KMS-11 (cell line): ENCODE measurements at regions not wholly inside any gene's neighbourhood (a gene's known extent, or its start where the extent isn't known, plus 50 kb on each side); places are given as distances from the start of the nearest gene placed in this dataset.

Experiments used
- H2AFZ ChIP-seq: fragments of 200-600 bp; sonication (generic); 2 replicates; pipeline ENCODE4 v1.6.1; 2016; ENCODE audit warnings: antibody characterized with exemption, mixed run types, low read depth
- H3K27ac ChIP-seq: fragments of 200-600 bp; sonication (generic); 2 replicates; pipeline ENCODE4 v1.6.1; 2016; ENCODE audit warnings: mild to moderate bottlenecking, mixed run types
- H3K27me3 ChIP-seq: fragments of 200-600 bp; sonication (generic); 2 replicates; pipeline ENCODE4 v1.6.1; 2017; ENCODE audit warnings: mild to moderate bottlenecking, low read depth, mixed run types, moderate library complexity; ENCODE audit not compliant: insufficient read depth
- H3K36me3 ChIP-seq: fragments of 200-600 bp; sonication (generic); 2 replicates; pipeline ENCODE4 v1.6.1; 2017; ENCODE audit warnings: mild to moderate bottlenecking, mixed run types; ENCODE audit not compliant: insufficient read depth
- H3K4me1 ChIP-seq: fragments of 200-600 bp; sonication (generic); 2 replicates; pipeline ENCODE4 v1.6.1; 2016; ENCODE audit warnings: mild to moderate bottlenecking, low read depth, mixed run types; ENCODE audit not compliant: poor library complexity, severe bottlenecking
- H3K4me2 ChIP-seq: fragments of 200-600 bp; sonication (generic); 2 replicates; pipeline ENCODE4 v1.7.0; 2016; ENCODE audit warnings: mild to moderate bottlenecking, mixed run types
- H3K4me3 ChIP-seq: fragments of 200-600 bp; sonication (generic); IDR thresholded peaks from 2 replicates; pipeline ENCODE4 v1.6.1; 2017; ENCODE audit warnings: low read depth, low read length, mixed read lengths; ENCODE audit not compliant: insufficient read depth
- H3K79me2 ChIP-seq: fragments of 200-600 bp; sonication (generic); 2 replicates; pipeline ENCODE4 v1.6.1; 2016; ENCODE audit warnings: low read depth, mixed run types; ENCODE audit not compliant: insufficient read depth
- H3K9ac ChIP-seq: fragments of 200-600 bp; sonication (generic); 2 replicates; pipeline ENCODE4 v1.6.1; 2016; ENCODE audit warnings: mild to moderate bottlenecking, mixed run types
- H4K20me1 ChIP-seq: fragments of 200-600 bp; sonication (generic); 2 replicates; pipeline ENCODE4 v1.6.1; 2016; ENCODE audit warnings: mild to moderate bottlenecking, mixed run types; ENCODE audit not compliant: insufficient read depth
- TF ChIP-seq, protein P1 (sequence below): fragments of 200-600 bp; sonication (generic); conservative IDR thresholded peaks from 2 replicates; pipeline ENCODE4 v1.6.1; 2017; ENCODE audit warnings: low read depth, mild to moderate bottlenecking, antibody characterized with exemption, low read length, moderate library complexity, mixed read lengths

DNA sequence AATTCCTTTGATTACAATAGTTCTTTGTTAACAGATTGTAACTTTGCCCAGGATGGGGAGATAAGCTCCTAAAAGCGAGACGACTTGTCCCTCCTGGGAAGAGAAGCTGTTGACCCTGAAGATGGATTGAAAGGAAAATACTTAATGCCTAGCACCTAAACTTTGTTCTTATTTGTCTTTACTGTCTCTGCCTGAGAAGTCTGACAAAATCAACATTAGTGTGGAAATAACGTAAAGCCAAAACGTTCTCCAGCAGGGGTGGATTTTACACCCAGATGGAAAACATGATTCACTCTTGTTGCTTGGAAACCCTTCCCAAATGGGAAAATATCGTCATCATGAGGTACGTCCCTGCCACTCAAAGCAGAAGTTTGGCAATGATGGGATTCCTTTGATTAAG, 450.1 kb downstream of the SLC4A3 start:
- no peaks in the 10 kb centered on the region for H3K4me1 ChIP-seq
- no peaks in the 10 kb centered on the region for H4K20me1 ChIP-seq
- H3K36me3 ChIP-seq = no peaks in the 10 kb centered on the region
- no peaks in the 10 kb centered on the region for H3K79me2 ChIP-seq
- no peak overlapping the region for H3K27ac ChIP-seq
- no peak overlapping the region for H2AFZ ChIP-seq
- no peak overlapping the region for H3K4me2 ChIP-seq
- TF ChIP-seq, protein P1, sequence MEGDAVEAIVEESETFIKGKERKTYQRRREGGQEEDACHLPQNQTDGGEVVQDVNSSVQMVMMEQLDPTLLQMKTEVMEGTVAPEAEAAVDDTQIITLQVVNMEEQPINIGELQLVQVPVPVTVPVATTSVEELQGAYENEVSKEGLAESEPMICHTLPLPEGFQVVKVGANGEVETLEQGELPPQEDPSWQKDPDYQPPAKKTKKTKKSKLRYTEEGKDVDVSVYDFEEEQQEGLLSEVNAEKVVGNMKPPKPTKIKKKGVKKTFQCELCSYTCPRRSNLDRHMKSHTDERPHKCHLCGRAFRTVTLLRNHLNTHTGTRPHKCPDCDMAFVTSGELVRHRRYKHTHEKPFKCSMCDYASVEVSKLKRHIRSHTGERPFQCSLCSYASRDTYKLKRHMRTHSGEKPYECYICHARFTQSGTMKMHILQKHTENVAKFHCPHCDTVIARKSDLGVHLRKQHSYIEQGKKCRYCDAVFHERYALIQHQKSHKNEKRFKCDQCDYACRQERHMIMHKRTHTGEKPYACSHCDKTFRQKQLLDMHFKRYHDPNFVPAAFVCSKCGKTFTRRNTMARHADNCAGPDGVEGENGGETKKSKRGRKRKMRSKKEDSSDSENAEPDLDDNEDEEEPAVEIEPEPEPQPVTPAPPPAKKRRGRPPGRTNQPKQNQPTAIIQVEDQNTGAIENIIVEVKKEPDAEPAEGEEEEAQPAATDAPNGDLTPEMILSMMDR = no peak
- no peak overlapping the region for H3K4me3 ChIP-seq
- H3K9ac ChIP-seq = no peak overlapping the region
- no peaks in the 10 kb centered on the region for H3K27me3 ChIP-seq

DNA sequence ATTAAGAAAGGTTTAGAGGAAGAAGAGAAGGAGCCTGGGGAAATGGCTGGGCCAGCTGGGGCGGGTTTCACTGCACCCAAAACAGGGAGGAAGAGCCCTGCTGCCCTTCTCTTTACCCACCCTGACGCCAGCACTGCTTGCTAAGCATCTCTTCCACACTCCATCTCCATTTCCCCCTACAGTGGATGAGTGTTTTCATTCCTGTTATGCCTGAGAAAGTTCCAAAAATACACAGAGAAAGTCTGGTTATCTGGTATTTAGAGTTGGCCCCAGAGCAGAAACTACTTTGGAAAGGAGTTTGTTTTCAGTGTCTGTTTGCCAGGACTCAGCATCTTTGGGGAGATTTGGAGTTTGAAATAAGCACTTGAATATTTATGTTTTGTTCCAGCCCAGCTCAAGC, 451.0 kb downstream of the SLC4A3 start:
- Histone ChIP-seq H3K79me2 (no peaks in the 10 kb centered on the region), H3K27ac (no peak overlapping the region), H2AFZ (no peak overlapping the region), H3K4me3 (no peak overlapping the region), H3K27me3 (no peaks in the 10 kb centered on the region), H3K4me2 (no peak overlapping the region), H3K9ac (no peak overlapping the region), H3K4me1 (no peaks in the 10 kb centered on the region), H3K36me3 (no peaks in the 10 kb centered on the region), H4K20me1 (no peaks in the 10 kb centered on the region)
- TF ChIP-seq, protein P1 = no peak

DNA sequence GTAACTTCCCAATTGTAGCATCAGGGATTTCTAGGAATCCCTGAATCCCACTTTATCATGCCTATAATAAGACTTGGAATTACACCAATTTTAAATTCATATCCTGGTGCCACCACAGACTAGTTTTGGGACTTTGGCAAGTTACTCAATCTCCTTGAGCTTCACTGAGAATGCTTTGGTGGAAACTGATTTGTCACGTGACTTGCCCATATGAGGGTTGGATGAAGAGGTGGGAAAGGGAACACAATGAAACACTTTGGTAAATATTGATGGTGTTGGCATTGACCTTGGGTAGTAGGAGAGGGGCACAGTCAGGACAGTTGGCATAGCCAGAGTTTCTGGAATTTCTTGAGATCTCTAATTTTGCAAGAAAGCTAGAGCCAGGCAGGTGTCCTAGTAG, 452.2 kb downstream of the SLC4A3 start:
- H3K4me2 ChIP-seq = no peak overlapping the region
- no peak overlapping the region for H3K4me3 ChIP-seq
- no peak overlapping the region for H3K27ac ChIP-seq
- H3K4me1 ChIP-seq = no peaks in the 10 kb centered on the region
- TF ChIP-seq, protein P1 = no peak
- no peaks in the 10 kb centered on the region for H3K79me2 ChIP-seq
- no peak overlapping the region for H3K9ac ChIP-seq
- no peaks in the 10 kb centered on the region for H3K36me3 ChIP-seq
- H4K20me1 ChIP-seq = no peaks in the 10 kb centered on the region
- no peak overlapping the region for H2AFZ ChIP-seq
- H3K27me3 ChIP-seq = no peaks in the 10 kb centered on the region

DNA sequence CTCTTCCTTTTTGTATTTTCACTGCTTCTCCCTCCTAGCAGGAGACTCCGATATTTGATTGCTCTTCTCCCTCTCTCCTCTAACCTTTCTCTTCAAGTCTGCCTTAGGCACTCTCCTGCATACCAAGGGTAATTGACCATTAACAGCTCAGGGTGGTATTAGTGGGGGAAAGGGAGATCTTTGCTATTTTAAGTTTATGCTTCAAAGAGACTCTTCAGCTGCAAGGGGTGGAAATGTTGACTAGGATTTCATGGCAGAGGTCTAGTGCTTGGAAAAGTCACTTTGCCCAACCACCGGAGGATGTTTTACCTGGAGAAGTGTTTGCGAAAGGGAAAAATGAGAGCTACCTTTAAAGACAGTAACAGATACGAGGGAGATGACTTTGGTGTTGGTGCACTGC, 453.7 kb downstream of the SLC4A3 start:
- Histone ChIP-seq H4K20me1 (no peaks in the 10 kb centered on the region), H3K4me1 (no peaks in the 10 kb centered on the region), H3K36me3 (no peaks in the 10 kb centered on the region), H3K4me3 (no peak overlapping the region), H3K79me2 (no peaks in the 10 kb centered on the region), H2AFZ (no peak overlapping the region), H3K27ac (no peak overlapping the region), H3K4me2 (no peak overlapping the region), H3K9ac (no peak overlapping the region), H3K27me3 (no peaks in the 10 kb centered on the region)
- TF ChIP-seq, protein P1 = no peak

DNA sequence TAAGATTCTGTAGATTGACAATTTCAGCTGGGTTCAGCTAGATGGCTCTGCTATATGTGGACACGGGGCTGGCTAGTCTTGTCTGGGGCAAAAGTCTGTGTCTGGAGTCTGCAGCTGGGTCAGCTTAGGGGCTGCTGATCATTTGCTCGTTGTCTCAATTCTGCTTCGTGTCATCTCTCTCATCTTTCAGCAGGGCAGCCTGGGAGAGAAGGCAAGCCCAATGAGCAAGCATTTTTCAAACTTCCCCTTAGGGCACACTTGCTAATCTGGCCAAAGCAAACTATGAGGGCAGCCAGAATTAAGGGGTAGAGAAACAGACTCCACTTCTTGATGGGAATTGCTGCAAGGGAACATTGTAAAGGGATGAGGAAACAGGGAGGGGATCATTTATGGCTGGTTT, 462.6 kb downstream of the SLC4A3 start:
- Histone ChIP-seq H2AFZ (no peak overlapping the region), H3K27me3 (no peaks in the 10 kb centered on the region), H3K79me2 (no peaks in the 10 kb centered on the region), H4K20me1 (no peaks in the 10 kb centered on the region), H3K9ac (no peak overlapping the region), H3K4me1 (no peaks in the 10 kb centered on the region), H3K4me3 (no peak overlapping the region), H3K4me2 (no peak overlapping the region), H3K27ac (no peak overlapping the region), H3K36me3 (no peaks in the 10 kb centered on the region)
- TF ChIP-seq, protein P1 = no peak
